B cell (primary cell): ENCODE measurements at regions not wholly inside any gene's neighbourhood (a gene's known extent, or its start where the extent isn't known, plus 50 kb on each side); places are given as distances from the start of the nearest gene placed in this dataset.
A peak's percentile ranks its signal among the peaks of the same experiment; 100 is the strongest.
"Not testable (repeated sequence)": the region's sequence is repeated elsewhere in the genome, so short reads cannot be mapped to it uniquely, and the experiment has no call there.

Experiments
- ATAC-seq: fragments of 200-7000 bp; cut with Tn5 transposase; one replicate; pipeline ENCODE4 v1.10.0; 2021; ENCODE audit warnings: low read depth, mild to moderate bottlenecking, moderate number of reproducible peaks, moderate library complexity
- CTCF ChIA-PET: fragments of 350-600 bp; sonication (Branson Sonifier 250); formaldehyde crosslinking; loops from one replicate; lab custom pipeline; 2021; ENCODE audit warnings: antibody characterized with exemption, inconsistent platforms; lab: Charles Lee
- POLR2A ChIA-PET: fragments of 350-600 bp; sonication (Branson Sonifier 250); formaldehyde crosslinking; loops from one replicate; lab custom pipeline; 2021; ENCODE audit warnings: antibody characterized with exemption; lab: Charles Lee
- DNase-seq: peaks from one replicate; pipeline ENCODE4 v3.0.0; 2013
- H2AFZ ChIP-seq: 2 replicates; pipeline ENCODE4 v1.6.1; 2012; ENCODE audit warnings: mild to moderate bottlenecking, low read depth, low read length; ENCODE audit not compliant: insufficient read depth, poor library complexity, severe bottlenecking
- H3K27ac ChIP-seq, 2 donors: 1 replicate in 1 of 2; 2 replicates in 1 of 2; pipeline ENCODE4 v1.5.1; 2012 to 2013; ENCODE audit warnings: low read length in 2 of 2, mild to moderate bottlenecking in 2 of 2, moderate library complexity in 1 of 2
- H3K27me3 ChIP-seq, 4 experiments: fragments of 200-600 bp in 1 of 4; sonication (generic) in 1 of 4; replicated peaks in 1 of 4; 1 replicate in 2 of 4; 2 replicates in 2 of 4; pipeline versions ENCODE4 v1.6.1 to v1.7.0; 2013 to 2016; ENCODE audit warnings: low read length in 3 of 4, mild to moderate bottlenecking in 2 of 4, mixed read lengths in 1 of 4, moderate library complexity in 1 of 4; ENCODE audit not compliant: insufficient read depth in 4 of 4, control insufficient read depth in 3 of 4; ENCODE audit errors: control extremely low read depth in 1 of 4
- H3K36me3 ChIP-seq, 2 experiments: replicated peaks in 1 of 2; 1 replicate in 1 of 2; 2 replicates in 1 of 2; pipeline versions ENCODE4 v1.6.1 to v1.7.1; 2013; ENCODE audit warnings: low read length in 1 of 2; ENCODE audit not compliant: insufficient read depth in 2 of 2, control insufficient read depth in 1 of 2; ENCODE audit errors: control extremely low read depth in 1 of 2, extremely low read depth in 1 of 2
- H3K4me1 ChIP-seq, 2 donors: fragments of 200-600 bp in 1 of 2; sonication (generic) in 1 of 2; 1 replicate in 1 of 2; 2 replicates in 1 of 2; pipeline versions ENCODE4 v1.5.1 to v1.6.1; 2013 to 2017; ENCODE audit warnings: low read length in 2 of 2; ENCODE audit not compliant: control insufficient read depth in 2 of 2, insufficient read depth in 2 of 2
- H3K4me2 ChIP-seq: replicated peaks from 2 replicates; pipeline ENCODE3; 2012; ENCODE audit warnings: mild to moderate bottlenecking, low read depth, low read length; ENCODE audit not compliant: poor library complexity, severe bottlenecking
- H3K4me3 ChIP-seq, 5 experiments: fragments of 200-600 bp in 1 of 5; sonication (generic) in 1 of 5; 1 replicate in 3 of 5; 2 replicates in 2 of 5; pipeline versions ENCODE4 v1.5.1 to v1.7.0; 2011 to 2016; ENCODE audit warnings: low read length in 4 of 5, mild to moderate bottlenecking in 4 of 5, low read depth in 2 of 5, control low read depth in 1 of 5, moderate library complexity in 1 of 5; ENCODE audit not compliant: insufficient read depth in 1 of 5; ENCODE audit errors: control extremely low read depth in 1 of 5, extremely low read depth in 1 of 5
- H3K79me2 ChIP-seq: fragments of 200-600 bp; sonication (generic); one replicate; pipeline ENCODE4 v1.6.0; 2016; ENCODE audit warnings: low read length; ENCODE audit not compliant: control insufficient read depth, insufficient read depth
- H3K9ac ChIP-seq: fragments of 200-600 bp; sonication (generic); 2 replicates; pipeline ENCODE4 v1.6.1; 2017; ENCODE audit warnings: mild to moderate bottlenecking, low read length, moderate library complexity
- H3K9me3 ChIP-seq, 3 donors: one replicate each; pipeline versions ENCODE4 v1.6.1 to v1.7.1; 2013; ENCODE audit warnings: low read length in 2 of 3; ENCODE audit not compliant: control insufficient read depth in 2 of 3, insufficient read depth in 1 of 3; ENCODE audit errors: control extremely low read depth in 1 of 3
- H4K20me1 ChIP-seq: 2 replicates; pipeline ENCODE4 v1.6.0; 2012; ENCODE audit warnings: mild to moderate bottlenecking, low read length; ENCODE audit not compliant: insufficient read depth, control insufficient read depth, poor library complexity, severe bottlenecking
- H3K27ac Mint-ChIP-seq: one replicate; pipeline ENCODE4 v1.8.0; 2021; ENCODE audit warnings: mixed read lengths
- H3K27me3 Mint-ChIP-seq: one replicate; pipeline ENCODE4 v1.8.0; 2021; ENCODE audit warnings: mixed read lengths
- H3K4me1 Mint-ChIP-seq: one replicate; pipeline ENCODE4 v1.8.0; 2021; ENCODE audit warnings: mixed read lengths
- H3K4me3 Mint-ChIP-seq: one replicate; pipeline ENCODE4 v1.8.0; 2021; ENCODE audit warnings: mixed read lengths
- H3K9me3 Mint-ChIP-seq: one replicate; pipeline ENCODE4 v1.8.0; 2022; ENCODE audit warnings: mixed read lengths; ENCODE audit not compliant: insufficient read depth
- EZH2 ChIP-seq: IDR thresholded peaks from 2 replicates; pipeline ENCODE4 v1.6.1; 2012; ENCODE audit warnings: borderline replicate concordance, low read depth, mild to moderate bottlenecking, moderate library complexity, low read length; ENCODE audit not compliant: insufficient read depth, poor library complexity, severe bottlenecking
- WGBS: methylation state at CpG from one replicate; pipeline ENCODE4 v1.1.5; 2013; ENCODE audit warnings: missing lambda C conversion rate; ENCODE audit not compliant: insufficient coverage; 5-methylcytosine and 5-hydroxymethylcytosine counted together
- intact Hi-C: fragments of 100-400 bp; cut with micrococcal nuclease; formaldehyde crosslinking; loops from one replicate; pipeline ENCODE4 v1.10.0; 2022
- TF ChIP-seq, protein P1 (sequence below): fragments of 200-600 bp; IDR thresholded peaks from one replicate; pipeline ENCODE4 v1.8.0; 2022; ENCODE audit warnings: antibody characterized with exemption, mild to moderate bottlenecking

- H3K27ac ChIP-seq, H3K4me3 ChIP-seq, ATAC-seq, H3K4me1 Mint-ChIP-seq, H3K9me3 Mint-ChIP-seq, H3K4me3 Mint-ChIP-seq, H2AFZ ChIP-seq, intact Hi-C loops, H3K36me3 ChIP-seq, H3K27ac Mint-ChIP-seq, POLR2A ChIA-PET, H3K27me3 ChIP-seq, H3K79me2 ChIP-seq, H3K4me2 ChIP-seq, H4K20me1 ChIP-seq, H3K9me3 ChIP-seq, H3K4me1 ChIP-seq, H3K9ac ChIP-seq: not testable (repeated sequence)
- 100% methylated on average over 2 of the region's 11 CpGs for WGBS
- CTCF ChIA-PET: interaction anchor here (1.2 kb wide), 1 partner anchor 143 kb away, joined by 4 read pairs; the partner anchor contains the start of gene CHD1L
- peak; percentile 33 for DNase-seq
- H3K27me3 Mint-ChIP-seq: peaks cover 24% of the 10 kb centered on the region
- TF ChIP-seq, protein P1, sequence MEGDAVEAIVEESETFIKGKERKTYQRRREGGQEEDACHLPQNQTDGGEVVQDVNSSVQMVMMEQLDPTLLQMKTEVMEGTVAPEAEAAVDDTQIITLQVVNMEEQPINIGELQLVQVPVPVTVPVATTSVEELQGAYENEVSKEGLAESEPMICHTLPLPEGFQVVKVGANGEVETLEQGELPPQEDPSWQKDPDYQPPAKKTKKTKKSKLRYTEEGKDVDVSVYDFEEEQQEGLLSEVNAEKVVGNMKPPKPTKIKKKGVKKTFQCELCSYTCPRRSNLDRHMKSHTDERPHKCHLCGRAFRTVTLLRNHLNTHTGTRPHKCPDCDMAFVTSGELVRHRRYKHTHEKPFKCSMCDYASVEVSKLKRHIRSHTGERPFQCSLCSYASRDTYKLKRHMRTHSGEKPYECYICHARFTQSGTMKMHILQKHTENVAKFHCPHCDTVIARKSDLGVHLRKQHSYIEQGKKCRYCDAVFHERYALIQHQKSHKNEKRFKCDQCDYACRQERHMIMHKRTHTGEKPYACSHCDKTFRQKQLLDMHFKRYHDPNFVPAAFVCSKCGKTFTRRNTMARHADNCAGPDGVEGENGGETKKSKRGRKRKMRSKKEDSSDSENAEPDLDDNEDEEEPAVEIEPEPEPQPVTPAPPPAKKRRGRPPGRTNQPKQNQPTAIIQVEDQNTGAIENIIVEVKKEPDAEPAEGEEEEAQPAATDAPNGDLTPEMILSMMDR: peak; percentile 32
Observed at GRCh38 chr1:147098338-147098973, 73.8 kb downstream of the PRKAB2 start.

GRCh38 chr1:147095691-147096090 lies 76.6 kb downstream of the PRKAB2 start:
- peaks cover 0 to 1% (median 0%) of the 10 kb centered on the region in 3 donors for H3K9me3 ChIP-seq
- H3K36me3 ChIP-seq: no peaks in the 10 kb centered on the region
- ChIA-PET POLR2A (no interaction called here), CTCF (no interaction called here)
- H2AFZ ChIP-seq: no peak overlapping the region
- Mint-ChIP-seq H3K27me3 (peaks cover 33% of the 10 kb centered on the region), H3K4me3 (no peak overlapping the region), H3K4me1 (no peaks in the 10 kb centered on the region), H3K27ac (no peak overlapping the region), H3K9me3 (no peaks in the 10 kb centered on the region)
- H3K4me3 ChIP-seq: no peak overlapping the region
- peaks cover 0 to 2% (median 0%) of the 10 kb centered on the region in 4 experiments for H3K27me3 ChIP-seq
- H3K79me2 ChIP-seq: no peaks in the 10 kb centered on the region
- ATAC-seq: no peak
- H3K4me1 ChIP-seq: no peaks in the 10 kb centered on the region
- TF ChIP-seq, protein P1: no peak
- TF ChIP-seq EZH2: no peak
- no peak overlapping the region for H3K4me2 ChIP-seq
- 100% methylated on average over 1 of the region's 4 CpGs for WGBS
- H3K27ac ChIP-seq: no peak overlapping the region
- no peak for DNase-seq
- no peaks in the 10 kb centered on the region for H4K20me1 ChIP-seq
- no peak overlapping the region for H3K9ac ChIP-seq
- intact Hi-C loops: no loop called here
